GM12892 (cell line): ENCODE measurements at regions not wholly inside any gene's neighbourhood (a gene's known extent, or its start where the extent isn't known, plus 50 kb on each side); places are given as distances from the start of the nearest gene placed in this dataset.

Experiments
- POLR2AphosphoS5 ChIP-seq: IDR thresholded peaks from 2 replicates; pipeline ENCODE4 v1.6.1; 2011; ENCODE audit warnings: low read depth, low read length, control low read depth
- TAF1 ChIP-seq: IDR thresholded peaks from 2 replicates; pipeline ENCODE4 v1.6.1; 2011; ENCODE audit warnings: low read depth, mild to moderate bottlenecking, control low read depth, low read length, borderline replicate concordance

- no peak for TF ChIP-seq TAF1
- no peak for TF ChIP-seq POLR2AphosphoS5
These were observed 498.0 kb downstream of the BRD1 start for GRCh38 chr22:49329636-49330035.
